HG03457 (cell line): ENCODE measurements at regions not wholly inside any gene's neighbourhood (a gene's known extent, or its start where the extent isn't known, plus 50 kb on each side); places are given as distances from the start of the nearest gene placed in this dataset.

ENCODE experiments used
- ATAC-seq: cut with Tn5 transposase; IDR thresholded peaks from one replicate; pipeline ENCODE4 v1.9.1; 2021; ENCODE audit warnings: moderate number of reproducible peaks; ENCODE audit not compliant: unreplicated experiment

DNA sequence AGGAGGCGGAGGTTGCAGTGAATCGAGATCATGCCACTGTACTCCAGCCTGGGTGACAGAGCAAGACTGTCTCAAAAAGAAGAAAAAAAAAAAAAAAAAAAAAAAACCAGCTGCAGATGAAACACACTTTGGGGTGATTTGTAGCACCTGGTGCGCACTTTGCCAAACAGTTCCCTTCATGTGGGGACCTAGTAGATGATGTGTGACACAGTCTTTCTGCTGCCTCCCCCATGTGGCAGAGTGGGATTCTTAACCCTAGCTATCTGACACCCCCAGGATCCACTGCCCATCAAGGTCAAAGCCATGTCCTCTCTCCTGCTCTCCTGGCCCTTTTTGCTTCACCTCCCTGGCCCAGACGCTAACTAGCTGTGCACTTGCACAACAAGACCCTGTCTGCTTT is 52.1 kb upstream of the PDZD8 start:
- no peak for ATAC-seq

DNA sequence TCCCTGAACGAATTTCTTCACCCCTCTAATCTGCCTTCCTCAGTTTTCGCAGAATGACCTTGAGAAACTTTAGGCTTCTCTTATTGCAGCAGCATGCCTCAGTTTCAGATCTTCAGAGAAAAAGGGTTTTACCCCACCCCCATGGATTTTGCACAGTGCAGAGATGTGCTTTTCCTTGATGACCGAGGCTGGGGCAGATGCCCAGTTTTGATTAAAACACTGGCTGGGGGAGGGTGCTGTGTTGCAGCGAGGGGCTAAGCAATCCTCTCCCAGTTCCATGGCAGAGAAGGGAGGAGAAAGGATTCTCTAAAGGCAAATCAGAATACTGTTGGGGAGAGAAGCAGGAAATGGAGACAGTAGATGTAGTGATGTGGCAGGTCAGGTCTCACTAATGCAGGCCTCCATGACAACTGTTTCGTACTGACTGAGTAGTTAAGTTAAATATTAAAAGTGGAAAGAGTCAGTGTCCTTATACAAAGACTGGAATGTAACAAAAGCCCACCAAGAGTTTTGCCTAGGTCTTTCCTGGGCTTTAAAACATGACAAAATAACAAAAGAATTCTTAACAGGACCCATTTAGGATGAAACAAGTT is 50.8 kb upstream of the PDZD8 start:
- ATAC-seq: peak; percentile 68

DNA sequence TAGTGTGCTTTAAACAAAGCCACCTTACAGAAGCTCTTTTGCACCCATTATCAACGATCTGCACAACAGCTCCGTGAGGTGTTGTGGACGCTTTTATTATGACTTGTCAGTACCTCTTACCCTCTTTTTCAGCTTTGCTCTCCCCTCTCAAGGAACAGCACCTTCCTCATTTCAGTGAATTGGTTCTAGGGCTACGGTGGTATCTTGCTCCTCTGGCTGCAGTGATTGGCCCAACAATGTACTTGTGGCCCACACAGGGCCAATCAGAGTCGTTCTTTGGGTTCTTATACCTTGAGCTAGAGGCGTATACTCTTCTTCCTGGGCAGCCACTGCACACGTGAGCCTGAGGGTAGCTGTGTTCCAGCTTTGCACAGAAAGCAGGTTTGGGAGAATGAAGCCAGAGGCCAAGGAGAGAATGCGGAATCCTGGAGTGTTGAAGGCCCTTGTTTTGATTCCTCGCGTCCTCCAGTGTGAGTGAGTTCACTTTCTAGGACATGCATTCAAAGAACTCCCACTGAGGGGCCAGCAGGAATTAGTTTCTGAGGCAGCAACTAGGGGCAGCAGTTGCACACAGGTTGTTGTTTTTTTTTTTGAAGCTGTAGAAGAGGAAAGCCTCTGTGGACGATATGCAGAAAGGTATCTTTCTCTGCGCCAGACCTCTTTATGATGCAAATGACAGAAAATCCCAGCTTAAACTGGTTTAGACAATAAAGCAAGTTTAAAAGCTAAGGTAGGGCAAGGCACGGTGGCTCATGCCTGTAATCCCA is 49.8 kb upstream of the PDZD8 start:
- ATAC-seq: no peak
